ENCODE measurements at regions not wholly inside any gene's neighbourhood (a gene's known extent, or its start where the extent isn't known, plus 50 kb on each side); places are given as distances from the start of the nearest gene placed in this dataset.

DNA sequence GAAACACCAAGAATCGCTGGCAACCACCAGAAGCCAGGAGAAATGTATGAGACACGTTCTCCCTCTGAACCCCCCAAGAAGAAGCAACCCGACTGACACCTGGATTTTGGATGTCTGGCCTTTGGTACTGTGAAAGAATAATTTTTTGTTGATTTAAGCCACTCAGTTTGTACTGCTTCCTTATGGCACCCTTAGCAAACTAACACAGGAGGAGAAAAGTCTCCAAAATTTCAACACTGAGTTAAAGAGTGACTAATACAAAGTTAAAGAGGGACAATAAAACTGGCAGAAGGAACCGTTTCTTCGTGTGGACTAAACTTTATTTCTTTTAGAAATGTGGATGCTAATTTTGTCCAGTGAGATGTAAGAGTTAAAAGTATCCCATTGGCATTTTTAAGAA, 660.9 kb upstream of the LINC00305 start:
- Histone ChIP-seq H3K9ac (ENCODE audit: low read depth, low read length) (no peak overlapping the region), H3K36me3 (ENCODE audit: insufficient read depth, low read depth, low read length) (no peaks in the 10 kb centered on the region), H3K4me3 (ENCODE audit: low read length) (no peak overlapping the region), H3K9me3 (ENCODE audit: insufficient read depth, low read depth, low read length) (no peaks in the 10 kb centered on the region), H3K4me1 (ENCODE audit: insufficient read depth, low read length) (no peaks in the 10 kb centered on the region), H3K27ac (ENCODE audit: low read length) (no peak overlapping the region), H3K27me3 (ENCODE audit: insufficient read depth, low read length) (no peaks in the 10 kb centered on the region)

DNA sequence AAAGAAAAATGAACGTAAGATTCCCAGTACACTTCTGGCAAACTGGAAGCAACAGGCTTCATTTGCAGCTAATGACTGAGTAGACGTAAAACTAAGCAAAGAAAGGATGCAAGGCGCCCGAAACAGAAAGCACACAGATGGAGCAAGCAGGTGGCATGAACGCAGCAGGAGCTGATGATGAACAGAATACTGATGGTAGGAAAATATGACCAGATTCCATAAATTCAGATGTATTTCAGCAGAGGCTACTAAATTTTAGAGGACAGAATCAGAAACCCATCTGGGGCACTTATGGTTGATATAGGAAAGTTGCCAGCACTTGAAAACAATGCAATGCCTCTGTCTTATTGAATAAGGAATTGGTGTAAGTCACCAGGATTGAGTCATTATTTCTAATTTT, 658.7 kb upstream of the LINC00305 start:
- Histone ChIP-seq H3K4me3 (ENCODE audit: low read length) (no peak overlapping the region), H3K36me3 (ENCODE audit: insufficient read depth, low read depth, low read length) (no peaks in the 10 kb centered on the region), H3K27ac (ENCODE audit: low read length) (no peak overlapping the region)

DNA sequence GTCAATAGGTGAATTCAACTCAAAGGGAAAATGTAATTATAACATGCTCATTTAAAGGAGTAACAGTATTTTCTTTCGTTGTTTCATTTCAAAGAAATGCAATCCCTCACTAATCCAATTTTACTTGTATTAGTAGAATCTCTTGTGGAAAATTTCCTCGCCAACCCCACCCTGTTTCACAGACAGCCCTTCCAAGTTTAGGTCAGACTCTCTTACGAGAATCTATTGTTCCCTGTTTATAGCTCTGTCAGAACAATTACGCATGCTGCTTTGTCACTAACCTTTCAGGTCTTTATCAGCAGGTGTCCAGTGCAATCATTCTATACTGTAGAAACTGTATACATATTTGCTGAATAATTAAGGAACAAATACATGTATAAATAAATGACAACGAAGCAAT, 657.8 kb upstream of the LINC00305 start:
- no peaks in the 10 kb centered on the region for H3K4me1 ChIP-seq (ENCODE audit: insufficient read depth, low read length)
- H3K27me3 ChIP-seq (ENCODE audit: insufficient read depth, low read length): no peaks in the 10 kb centered on the region
- no peak overlapping the region for H3K4me3 ChIP-seq (ENCODE audit: low read length)
- H3K27ac ChIP-seq (ENCODE audit: low read length): no peak overlapping the region
- H3K36me3 ChIP-seq (ENCODE audit: insufficient read depth, low read depth, low read length): no peaks in the 10 kb centered on the region
- no peaks in the 10 kb centered on the region for H3K9me3 ChIP-seq (ENCODE audit: insufficient read depth, low read depth, low read length)
- H3K9ac ChIP-seq (ENCODE audit: low read depth, low read length): no peak overlapping the region

More for the DNA sequence above, 658.7 kb upstream of the LINC00305 start:
- H3K27me3 ChIP-seq (ENCODE audit: insufficient read depth, low read length): no peaks in the 10 kb centered on the region
- no peaks in the 10 kb centered on the region for H3K4me1 ChIP-seq (ENCODE audit: insufficient read depth, low read length)
- no peak overlapping the region for H3K9ac ChIP-seq (ENCODE audit: low read depth, low read length)
- H3K9me3 ChIP-seq (ENCODE audit: insufficient read depth, low read depth, low read length): no peaks in the 10 kb centered on the region

DNA sequence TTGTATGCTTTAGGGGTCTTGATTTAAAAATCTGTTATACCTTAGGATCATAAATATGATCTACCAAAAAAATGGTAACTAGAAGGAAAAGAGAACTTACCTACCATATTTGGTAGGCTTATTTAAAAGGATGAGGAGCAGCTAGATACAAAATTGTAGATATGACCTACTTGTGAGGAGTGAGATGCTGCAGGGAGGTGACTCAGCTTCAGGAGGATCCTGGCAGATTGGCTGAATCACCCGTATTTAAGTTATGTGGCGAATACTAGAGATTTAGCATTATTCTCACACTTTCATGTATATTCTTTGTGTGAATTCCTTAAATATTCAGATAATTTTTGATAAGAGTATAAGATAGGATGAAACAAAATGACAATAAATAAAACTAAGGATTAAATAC, 657.3 kb upstream of the LINC00305 start:
- Histone ChIP-seq H3K9me3 (ENCODE audit: insufficient read depth, low read depth, low read length) (no peaks in the 10 kb centered on the region), H3K4me1 (ENCODE audit: insufficient read depth, low read length) (no peaks in the 10 kb centered on the region), H3K9ac (ENCODE audit: low read depth, low read length) (no peak overlapping the region), H3K27ac (ENCODE audit: low read length) (no peak overlapping the region), H3K4me3 (ENCODE audit: low read length) (no peak overlapping the region), H3K36me3 (ENCODE audit: insufficient read depth, low read depth, low read length) (no peaks in the 10 kb centered on the region), H3K27me3 (ENCODE audit: insufficient read depth, low read length) (no peaks in the 10 kb centered on the region)

DNA sequence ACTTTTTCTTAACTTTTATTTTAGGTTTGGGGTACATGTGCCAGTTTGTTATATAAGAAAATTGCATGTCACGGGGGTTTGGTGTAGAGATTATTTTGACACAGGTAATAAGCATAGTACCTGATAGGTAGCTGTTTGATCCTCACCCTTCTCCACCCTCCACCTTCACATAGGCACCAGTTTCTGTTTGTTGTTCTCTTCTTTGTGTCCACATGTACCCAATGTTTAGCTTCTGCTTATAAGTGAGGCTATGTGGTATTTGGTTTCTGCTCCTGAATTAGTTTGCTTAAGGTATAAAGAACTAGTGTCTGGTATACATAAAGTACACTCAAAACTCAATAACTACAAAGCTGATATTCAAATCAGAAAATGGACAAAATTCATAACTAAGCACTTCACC, 654.6 kb upstream of the LINC00305 start:
- H3K4me1 ChIP-seq (ENCODE audit: insufficient read depth, low read length): no peaks in the 10 kb centered on the region
- no peaks in the 10 kb centered on the region for H3K36me3 ChIP-seq (ENCODE audit: insufficient read depth, low read depth, low read length)

DNA sequence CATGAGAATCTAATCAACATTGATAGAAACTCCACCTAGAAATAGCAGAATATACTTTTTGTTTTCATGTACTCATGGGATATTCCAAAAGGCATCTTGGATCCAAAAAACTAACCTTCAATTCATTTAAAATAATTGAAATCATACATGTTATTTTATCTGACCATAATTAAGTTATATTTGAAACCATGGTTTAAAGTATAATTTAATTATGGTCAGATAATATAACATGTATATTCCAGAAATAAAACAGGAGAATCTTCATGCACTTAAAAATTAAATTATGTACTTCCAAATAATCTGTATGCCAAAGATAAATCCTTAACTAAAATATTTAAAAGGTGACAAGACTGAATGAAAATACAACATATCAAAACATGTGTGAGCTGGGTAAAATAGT, 651.3 kb upstream of the LINC00305 start:
- H3K36me3 ChIP-seq (ENCODE audit: insufficient read depth, low read depth, low read length): no peaks in the 10 kb centered on the region
- no peaks in the 10 kb centered on the region for H3K4me1 ChIP-seq (ENCODE audit: insufficient read depth, low read length)
- no peaks in the 10 kb centered on the region for H3K27me3 ChIP-seq (ENCODE audit: insufficient read depth, low read length)
- no peaks in the 10 kb centered on the region for H3K9me3 ChIP-seq (ENCODE audit: insufficient read depth, low read depth, low read length)
- no peak overlapping the region for H3K9ac ChIP-seq (ENCODE audit: low read depth, low read length)
- no peak overlapping the region for H3K27ac ChIP-seq (ENCODE audit: low read length)
- no peak overlapping the region for H3K4me3 ChIP-seq (ENCODE audit: low read length)

More for the DNA sequence above, 654.6 kb upstream of the LINC00305 start:
- no peak overlapping the region for H3K27ac ChIP-seq (ENCODE audit: low read length)
- no peak overlapping the region for H3K9ac ChIP-seq (ENCODE audit: low read depth, low read length)
- H3K4me3 ChIP-seq (ENCODE audit: low read length): no peak overlapping the region
- no peaks in the 10 kb centered on the region for H3K9me3 ChIP-seq (ENCODE audit: insufficient read depth, low read depth, low read length)
- no peaks in the 10 kb centered on the region for H3K27me3 ChIP-seq (ENCODE audit: insufficient read depth, low read length)

DNA sequence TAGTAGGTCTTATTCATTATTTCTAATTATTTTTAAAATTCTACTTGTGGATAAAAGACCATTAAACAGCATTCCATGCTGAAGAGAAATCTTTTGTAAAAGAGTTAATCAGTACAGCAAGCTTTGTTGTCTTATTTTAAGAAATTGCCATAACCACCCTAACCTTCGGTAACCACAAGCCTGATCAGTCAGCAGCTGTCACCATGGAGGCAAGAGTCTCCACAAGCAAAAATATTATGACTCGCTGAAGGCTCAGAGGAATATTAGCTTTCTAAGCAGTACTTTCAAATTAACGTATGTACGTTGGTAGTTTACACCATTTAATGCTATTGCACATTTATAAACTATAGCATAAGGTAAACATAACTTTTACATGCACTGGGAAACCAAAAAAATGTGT, 650.5 kb upstream of the LINC00305 start:
- H3K9me3 ChIP-seq (ENCODE audit: insufficient read depth, low read depth, low read length): no peaks in the 10 kb centered on the region
- no peak overlapping the region for H3K27ac ChIP-seq (ENCODE audit: low read length)
- no peaks in the 10 kb centered on the region for H3K4me1 ChIP-seq (ENCODE audit: insufficient read depth, low read length)
- H3K36me3 ChIP-seq (ENCODE audit: insufficient read depth, low read depth, low read length): no peaks in the 10 kb centered on the region
- no peak overlapping the region for H3K4me3 ChIP-seq (ENCODE audit: low read length)
- H3K27me3 ChIP-seq (ENCODE audit: insufficient read depth, low read length): no peaks in the 10 kb centered on the region
- no peak overlapping the region for H3K9ac ChIP-seq (ENCODE audit: low read depth, low read length)

DNA sequence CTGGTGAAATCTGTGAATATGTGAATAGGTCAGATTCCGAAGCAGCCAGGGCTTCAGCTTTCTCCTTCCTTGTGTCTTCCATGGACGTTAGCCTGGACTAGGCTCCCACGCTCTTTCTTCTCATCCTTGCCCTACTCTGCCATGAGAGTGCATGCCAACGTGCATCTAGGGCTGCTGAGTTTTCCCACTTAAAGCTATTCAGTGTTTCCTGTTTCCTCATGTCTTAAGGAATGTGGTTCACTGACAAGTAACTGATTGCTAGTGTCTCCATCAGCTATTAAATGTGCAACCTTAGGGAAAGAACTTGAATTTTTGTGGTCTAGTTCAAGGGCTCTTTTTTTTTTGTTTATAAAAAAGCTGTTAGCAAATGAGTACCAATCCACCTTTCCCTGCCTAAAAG, 642.3 kb upstream of the LINC00305 start:
- Histone ChIP-seq H3K4me3 (ENCODE audit: low read length) (no peak overlapping the region), H3K9me3 (ENCODE audit: insufficient read depth, low read depth, low read length) (no peaks in the 10 kb centered on the region), H3K9ac (ENCODE audit: low read depth, low read length) (no peak overlapping the region), H3K36me3 (ENCODE audit: insufficient read depth, low read depth, low read length) (no peaks in the 10 kb centered on the region), H3K27me3 (ENCODE audit: insufficient read depth, low read length) (no peaks in the 10 kb centered on the region), H3K27ac (ENCODE audit: low read length) (no peak overlapping the region), H3K4me1 (ENCODE audit: insufficient read depth, low read length) (no peaks in the 10 kb centered on the region)

DNA sequence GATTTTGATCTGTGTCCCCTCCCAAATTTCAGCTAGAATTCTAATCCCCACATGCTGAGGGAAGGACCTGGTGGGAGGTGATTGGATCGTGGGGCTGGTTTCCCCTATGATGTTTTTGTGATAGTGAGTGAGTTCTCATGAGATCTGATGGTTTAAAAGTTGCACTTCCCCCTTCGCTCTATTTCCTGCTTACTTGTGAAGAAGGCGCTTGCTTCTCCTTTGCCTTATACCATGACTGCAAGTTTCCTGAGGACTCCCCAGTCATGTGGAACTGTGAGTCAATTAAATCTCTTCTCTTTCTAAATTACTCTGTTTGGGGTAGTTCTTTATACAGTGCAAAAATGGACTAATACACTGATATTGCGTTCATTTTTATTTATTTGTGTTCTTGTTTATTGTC, 636.8 kb upstream of the LINC00305 start:
- Histone ChIP-seq H3K9ac (ENCODE audit: low read depth, low read length) (no peak overlapping the region), H3K4me3 (ENCODE audit: low read length) (no peak overlapping the region), H3K27me3 (ENCODE audit: insufficient read depth, low read length) (no peaks in the 10 kb centered on the region), H3K27ac (ENCODE audit: low read length) (no peak overlapping the region), H3K9me3 (ENCODE audit: insufficient read depth, low read depth, low read length) (no peaks in the 10 kb centered on the region), H3K36me3 (ENCODE audit: insufficient read depth, low read depth, low read length) (no peaks in the 10 kb centered on the region), H3K4me1 (ENCODE audit: insufficient read depth, low read length) (no peaks in the 10 kb centered on the region)

DNA sequence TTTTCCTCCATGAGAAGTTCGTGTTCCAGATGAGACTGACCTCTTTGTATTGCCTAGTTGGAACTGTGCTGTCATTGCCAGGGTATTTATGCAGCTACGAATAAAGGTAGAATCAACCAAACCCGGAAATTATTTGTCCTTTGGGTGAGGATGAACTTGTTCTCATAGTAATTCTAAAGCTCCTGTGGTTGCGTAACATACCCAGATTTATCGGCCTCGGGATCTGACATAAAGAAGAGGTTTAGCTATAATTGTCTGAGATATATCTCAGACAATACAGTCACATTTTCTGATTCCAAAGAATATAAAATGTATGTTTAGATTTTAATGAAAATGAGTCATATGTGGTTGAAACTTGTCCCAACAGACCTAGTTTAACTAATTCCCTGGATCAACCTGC, 628.7 kb upstream of the LINC00305 start:
- Histone ChIP-seq H3K27me3 (ENCODE audit: insufficient read depth, low read length) (no peaks in the 10 kb centered on the region), H3K4me1 (ENCODE audit: insufficient read depth, low read length) (no peaks in the 10 kb centered on the region), H3K4me3 (ENCODE audit: low read length) (no peak overlapping the region), H3K27ac (ENCODE audit: low read length) (no peak overlapping the region), H3K36me3 (ENCODE audit: insufficient read depth, low read depth, low read length) (no peaks in the 10 kb centered on the region), H3K9me3 (ENCODE audit: insufficient read depth, low read depth, low read length) (no peaks in the 10 kb centered on the region), H3K9ac (ENCODE audit: low read depth, low read length) (no peak overlapping the region)

DNA sequence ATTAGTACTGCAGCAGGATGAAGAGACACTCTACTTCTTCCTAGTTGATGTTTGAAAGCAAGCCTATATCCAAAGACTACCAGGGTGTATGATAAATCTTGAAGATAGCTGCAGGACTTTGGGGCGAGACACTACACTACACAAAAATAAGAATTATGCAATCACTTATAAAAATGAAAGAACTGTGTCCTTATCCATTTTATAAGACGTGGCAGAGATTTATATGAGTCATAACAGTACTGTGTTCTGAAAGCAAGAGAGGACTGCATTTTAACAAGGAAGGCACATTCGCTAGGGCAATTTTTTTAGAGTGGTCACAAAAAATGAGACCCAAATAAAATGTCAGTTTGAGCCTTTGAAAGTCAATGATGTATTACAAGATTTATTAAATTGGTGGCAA, 617.0 kb upstream of the LINC00305 start:
- no peak overlapping the region for H3K9ac ChIP-seq (ENCODE audit: low read depth, low read length)
- H3K4me1 ChIP-seq (ENCODE audit: insufficient read depth, low read length): no peaks in the 10 kb centered on the region
- no peaks in the 10 kb centered on the region for H3K36me3 ChIP-seq (ENCODE audit: insufficient read depth, low read depth, low read length)
- no peak overlapping the region for H3K4me3 ChIP-seq (ENCODE audit: low read length)
- no peaks in the 10 kb centered on the region for H3K9me3 ChIP-seq (ENCODE audit: insufficient read depth, low read depth, low read length)
- H3K27ac ChIP-seq (ENCODE audit: low read length): no peak overlapping the region
- H3K27me3 ChIP-seq (ENCODE audit: insufficient read depth, low read length): no peaks in the 10 kb centered on the region

DNA sequence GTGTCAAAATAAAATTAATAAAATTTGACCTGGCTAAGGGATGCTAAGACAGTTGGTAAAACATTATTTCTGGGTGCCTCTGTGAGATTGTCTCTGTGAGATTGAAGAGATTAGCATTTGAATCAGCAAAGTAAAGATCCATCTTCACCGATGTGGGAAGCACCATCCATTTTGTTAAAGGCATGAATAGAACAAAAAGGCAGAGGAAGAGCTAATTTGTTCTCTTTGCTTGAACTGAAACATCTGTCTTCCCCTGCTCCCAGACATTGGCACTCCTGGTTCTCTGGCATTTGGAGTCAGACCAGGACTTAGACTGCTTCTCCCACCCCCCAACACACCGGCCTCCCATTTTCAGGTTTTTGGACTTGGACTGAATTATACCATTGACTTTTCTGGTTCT, 603.8 kb upstream of the LINC00305 start:
- Histone ChIP-seq H3K9ac (ENCODE audit: low read depth, low read length) (no peak overlapping the region), H3K4me3 (ENCODE audit: low read length) (peak overlapping the region; percentile 37; the same call in 1 of the 2 replicates), H3K27me3 (ENCODE audit: insufficient read depth, low read length) (no peaks in the 10 kb centered on the region), H3K36me3 (ENCODE audit: insufficient read depth, low read depth, low read length) (no peaks in the 10 kb centered on the region), H3K27ac (ENCODE audit: low read length) (no peak overlapping the region), H3K4me1 (ENCODE audit: insufficient read depth, low read length) (peaks cover 14% of the 10 kb centered on the region; the same call in 1 of the 2 replicates), H3K9me3 (ENCODE audit: insufficient read depth, low read depth, low read length) (no peaks in the 10 kb centered on the region)

DNA sequence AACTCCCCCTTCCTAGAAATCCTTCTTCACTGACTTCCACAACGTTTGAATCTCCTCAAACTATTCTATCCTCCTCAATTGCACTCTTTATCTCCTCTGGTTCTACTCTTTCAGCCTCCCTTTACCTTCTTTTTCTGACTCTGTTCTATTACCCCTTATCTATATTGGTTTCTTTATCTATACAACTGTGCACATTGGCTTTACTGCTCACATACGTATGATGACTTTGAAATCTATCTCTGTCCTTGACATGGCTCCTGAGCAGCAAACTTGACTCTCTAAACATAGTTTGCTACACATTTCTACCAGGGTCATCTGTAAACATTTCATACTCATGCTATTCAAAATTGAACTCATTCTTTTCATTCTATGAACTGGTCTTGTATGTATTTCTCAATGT, 601.0 kb upstream of the LINC00305 start:
- Histone ChIP-seq H3K9me3 (ENCODE audit: insufficient read depth, low read depth, low read length) (no peaks in the 10 kb centered on the region), H3K9ac (ENCODE audit: low read depth, low read length) (no peak overlapping the region), H3K36me3 (ENCODE audit: insufficient read depth, low read depth, low read length) (no peaks in the 10 kb centered on the region), H3K4me1 (ENCODE audit: insufficient read depth, low read length) (peaks cover 14% of the 10 kb centered on the region; the same call in 1 of the 2 replicates), H3K27me3 (ENCODE audit: insufficient read depth, low read length) (no peaks in the 10 kb centered on the region), H3K27ac (ENCODE audit: low read length) (no peak overlapping the region), H3K4me3 (ENCODE audit: low read length) (no peak overlapping the region)
